HEK293T (cell line): ENCODE measurements at regions not wholly inside any gene's neighbourhood (a gene's known extent, or its start where the extent isn't known, plus 50 kb on each side); places are given as distances from the start of the nearest gene placed in this dataset.

ENCODE experiments used
- BHLHE40 ChIP-seq: fragments of 450-650 bp; IDR thresholded peaks from 2 replicates; pipeline ENCODE4 v1.6.1; 2016; ENCODE audit warnings: mild to moderate bottlenecking, moderate library complexity, borderline replicate concordance
- ELF4 ChIP-seq: fragments of 450-650 bp; IDR thresholded peaks from 2 replicates; pipeline ENCODE4 v1.6.1; 2017; ENCODE audit warnings: antibody characterized with exemption
- HDGF ChIP-seq: fragments of 450-650 bp; IDR thresholded peaks from 2 replicates; pipeline ENCODE4 v1.6.1; 2017; ENCODE audit warnings: antibody characterized with exemption, borderline replicate concordance
- LEF1 ChIP-seq: fragments of 450-650 bp; IDR thresholded peaks from 2 replicates; pipeline ENCODE4 v1.6.1; 2017; ENCODE audit warnings: mild to moderate bottlenecking, borderline replicate concordance
- NFRKB ChIP-seq: fragments of 450-650 bp; IDR thresholded peaks from 2 replicates; pipeline ENCODE4 v1.6.1; 2016; ENCODE audit warnings: mild to moderate bottlenecking, moderate library complexity
- TARDBP ChIP-seq: fragments of 450-650 bp; IDR thresholded peaks from 2 replicates; pipeline ENCODE4 v1.6.1; 2016
- ZNF384 ChIP-seq: fragments of 450-650 bp; IDR thresholded peaks from 2 replicates; pipeline ENCODE4 v1.6.1; 2016
- TF ChIP-seq, protein P1 (sequence below): fragments of 450-650 bp; IDR thresholded peaks from 2 replicates; pipeline ENCODE4 v1.6.1; 2016

DNA sequence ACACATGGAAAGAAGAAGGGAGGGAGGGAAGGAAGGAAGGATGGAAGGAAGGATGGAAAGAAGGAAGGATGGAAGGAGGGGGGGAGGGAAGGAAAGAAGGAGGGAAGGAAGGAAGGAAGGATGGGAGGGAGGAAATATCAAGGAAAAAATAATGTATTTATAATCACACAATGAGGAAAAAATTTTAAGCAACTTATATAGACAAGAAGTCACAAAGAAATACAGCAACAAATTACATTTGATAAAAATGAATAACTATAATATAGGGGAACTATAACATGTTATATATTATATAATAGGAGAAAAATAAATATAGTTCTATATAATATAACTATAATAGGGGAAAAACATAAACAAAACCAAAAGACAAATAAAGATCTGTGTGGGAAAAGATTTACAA is 441.8 kb downstream of the LRATD1 start:
- TF ChIP-seq NFRKB (no peak), TARDBP (no peak), LEF1 (no peak), BHLHE40 (no peak), ELF4 (no peak), ZNF384 (no peak), HDGF (no peak)
- TF ChIP-seq, protein P1, sequence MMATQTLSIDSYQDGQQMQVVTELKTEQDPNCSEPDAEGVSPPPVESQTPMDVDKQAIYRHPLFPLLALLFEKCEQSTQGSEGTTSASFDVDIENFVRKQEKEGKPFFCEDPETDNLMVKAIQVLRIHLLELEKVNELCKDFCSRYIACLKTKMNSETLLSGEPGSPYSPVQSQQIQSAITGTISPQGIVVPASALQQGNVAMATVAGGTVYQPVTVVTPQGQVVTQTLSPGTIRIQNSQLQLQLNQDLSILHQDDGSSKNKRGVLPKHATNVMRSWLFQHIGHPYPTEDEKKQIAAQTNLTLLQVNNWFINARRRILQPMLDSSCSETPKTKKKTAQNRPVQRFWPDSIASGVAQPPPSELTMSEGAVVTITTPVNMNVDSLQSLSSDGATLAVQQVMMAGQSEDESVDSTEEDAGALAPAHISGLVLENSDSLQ, result no peak
